ENCODE measurements at regions not wholly inside any gene's neighbourhood (a gene's known extent, or its start where the extent isn't known, plus 50 kb on each side); places are given as distances from the start of the nearest gene placed in this dataset.
"Not testable (repeated sequence)": the region's sequence is repeated elsewhere in the genome, so short reads cannot be mapped to it uniquely, and the experiment has no call there.

GRCh38 chr5:117376748-117377147 is 802.1 kb upstream of the SEMA6A start:
- 33 to 54% methylated on average over 1 to 2 of the region's 2 CpGs for WGBS, 2 donors (ENCODE audit: low coverage in 1 of 2)
- no peaks in the 10 kb centered on the region for H3K36me3 ChIP-seq
- H3K4me3 ChIP-seq, result no peak overlapping the region
- no peaks in the 10 kb centered on the region for H3K4me1 ChIP-seq
- no peak overlapping the region for H3K27ac ChIP-seq
- ATAC-seq, result no peak
- no peaks in the 10 kb centered on the region for H3K27me3 ChIP-seq
- H3K9me3 ChIP-seq, result peaks cover 0 to 4% (median 0%) of the 10 kb centered on the region in 3 donors
- TF ChIP-seq POLR2A (IDR thresholded peaks at IDR 0.05) (no peak), CTCF (IDR thresholded peaks at IDR 0.05) (no peak), EP300 (IDR thresholded peaks at IDR 0.05) (no peak), POLR2AphosphoS5 (IDR thresholded peaks at IDR 0.05) (no peak)

GRCh38 chr5:117359895-117360294 is 785.3 kb upstream of the SEMA6A start:
- no peaks in the 10 kb centered on the region for H3K36me3 ChIP-seq
- H3K4me1 ChIP-seq, result no peaks in the 10 kb centered on the region
- H3K27ac ChIP-seq, result no peak overlapping the region
- ATAC-seq, result no peak
- no peak overlapping the region for H3K4me3 ChIP-seq
- H3K27me3 ChIP-seq, result no peaks in the 10 kb centered on the region
- H3K9me3 ChIP-seq, result no peaks in the 10 kb centered on the region
- TF ChIP-seq POLR2AphosphoS5 (IDR thresholded peaks at IDR 0.05) (no peak), POLR2A (IDR thresholded peaks at IDR 0.05) (no peak), CTCF (IDR thresholded peaks at IDR 0.05) (no peak), EP300 (IDR thresholded peaks at IDR 0.05) (no peak)

- Histone ChIP-seq H3K36me3 (no peaks in the 10 kb centered on the region), H3K27me3 (no peaks in the 10 kb centered on the region), H3K4me3 (no peak overlapping the region), H3K4me1 (no peaks in the 10 kb centered on the region), H3K9me3 (no peaks in the 10 kb centered on the region), H3K27ac (no peak overlapping the region)
- WGBS, 2 donors (ENCODE audit: low coverage in 1 of 2), result 66 to 82% methylated on average over 3 of the region's 3 CpGs
- no peak for ATAC-seq
- TF ChIP-seq CTCF (IDR thresholded peaks at IDR 0.05) (no peak), POLR2A (IDR thresholded peaks at IDR 0.05) (no peak), EP300 (IDR thresholded peaks at IDR 0.05) (no peak), POLR2AphosphoS5 (IDR thresholded peaks at IDR 0.05) (no peak)
Observed at GRCh38 chr5:117357886-117358285, 783.3 kb upstream of the SEMA6A start.

- H3K36me3 ChIP-seq, result no peaks in the 10 kb centered on the region
- no peak for TF ChIP-seq POLR2A (IDR thresholded peaks at IDR 0.05)
- TF ChIP-seq CTCF (IDR thresholded peaks at IDR 0.05), result no peak
- no peak for TF ChIP-seq EP300 (IDR thresholded peaks at IDR 0.05)
- no peak for TF ChIP-seq POLR2AphosphoS5 (IDR thresholded peaks at IDR 0.05)
- no peaks in the 10 kb centered on the region for H3K27me3 ChIP-seq
- no peaks in the 10 kb centered on the region for H3K9me3 ChIP-seq
- ATAC-seq, result no peak
- H3K4me1 ChIP-seq, result no peaks in the 10 kb centered on the region
- no peak overlapping the region for H3K27ac ChIP-seq
- no peak overlapping the region for H3K4me3 ChIP-seq
- 58 to 63% methylated on average over 2 of the region's 2 CpGs for WGBS, 2 donors (ENCODE audit: low coverage in 1 of 2)
Observed at GRCh38 chr5:117347280-117347679, 772.7 kb upstream of the SEMA6A start.

GRCh38 chr5:117343726-117344125 is 769.1 kb upstream of the SEMA6A start:
- H3K36me3 ChIP-seq, H3K27ac ChIP-seq, H3K4me1 ChIP-seq, H3K27me3 ChIP-seq, ATAC-seq, H3K9me3 ChIP-seq, H3K4me3 ChIP-seq: not testable (repeated sequence)
- WGBS, 2 donors (ENCODE audit: low coverage in 1 of 2), result 73% methylated on average over 3 of the region's 13 CpGs; no CpG with 5 or more reads in 1 of the 2 donors
